NCI-H510A treated with DMSO at 0.1 percent for 48 hours (cell line): ENCODE measurements at regions not wholly inside any gene's neighbourhood (a gene's known extent, or its start where the extent isn't known, plus 50 kb on each side); places are given as distances from the start of the nearest gene placed in this dataset.
"Not testable (repeated sequence)": the region's sequence is repeated elsewhere in the genome, so short reads cannot be mapped to it uniquely, and the experiment has no call there.

Experiments
- DNase-seq: peaks from one replicate; lab custom pipeline; 2025; lab: John Stamatoyannopoulos, UW

- no peak for DNase-seq
These were observed 484.5 kb upstream of the ZNF804A start for GRCh38 chr2:184113696-184114403.

- DNase-seq = no peak
These were observed 483.9 kb upstream of the ZNF804A start for GRCh38 chr2:184114439-184114838.

DNA sequence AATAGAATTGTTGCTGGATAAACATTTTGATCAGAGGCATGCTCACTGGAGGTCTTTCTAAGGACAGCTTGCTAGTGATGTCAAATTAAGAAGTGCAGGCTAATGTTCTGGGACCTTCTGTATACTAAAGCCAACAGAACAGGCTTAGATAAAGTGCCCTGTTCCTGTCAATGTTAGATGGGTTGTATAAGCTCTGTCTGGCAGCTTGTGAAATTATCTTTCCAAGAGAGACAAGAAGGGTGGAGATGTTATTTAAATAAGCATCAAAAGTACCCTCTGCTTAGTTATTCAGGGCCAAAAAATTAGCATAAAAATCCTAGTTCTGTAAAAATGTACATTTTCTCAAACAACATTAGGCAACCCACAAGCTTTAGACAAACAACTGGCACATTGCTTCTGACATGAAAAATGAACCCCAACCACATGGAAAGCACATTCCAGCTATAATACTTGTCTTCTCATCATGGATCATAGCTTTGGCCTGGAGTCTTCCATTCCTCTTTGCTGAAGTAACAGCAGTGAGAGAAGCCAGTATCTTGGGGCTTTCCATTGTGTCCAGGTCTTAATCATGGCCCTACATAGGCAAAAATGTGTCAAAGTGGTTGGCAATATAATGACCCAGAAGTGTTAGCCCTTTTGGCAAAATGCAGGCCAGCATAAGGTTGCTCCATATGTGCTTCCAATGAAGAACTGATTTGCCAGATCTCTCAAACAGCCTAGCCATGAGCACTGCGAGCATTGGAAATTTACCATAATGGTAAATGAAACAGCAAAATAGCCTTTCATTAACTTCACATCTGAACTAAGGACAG lies 478.1 kb upstream of the ZNF804A start:
- no peak for DNase-seq

DNA sequence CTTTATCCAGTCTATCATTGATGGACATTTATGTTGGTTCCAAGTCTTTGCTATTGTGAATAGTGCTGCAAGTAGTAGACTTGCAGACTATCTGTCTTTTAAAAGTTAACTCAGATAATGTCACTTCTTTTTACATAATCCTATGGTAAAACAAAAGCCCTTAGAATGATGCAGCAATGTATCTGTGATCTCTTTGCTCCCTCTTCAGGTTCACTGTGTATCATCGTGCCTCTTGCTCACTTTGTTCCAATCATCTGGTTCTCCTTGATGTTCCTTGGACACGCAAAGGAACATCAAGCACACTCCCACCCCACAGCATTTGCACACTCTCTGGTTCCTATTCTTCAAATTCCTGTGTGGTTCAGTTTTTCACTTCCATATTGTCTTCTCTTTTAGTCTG lies 472.5 kb upstream of the ZNF804A start:
- no peak for DNase-seq

DNA sequence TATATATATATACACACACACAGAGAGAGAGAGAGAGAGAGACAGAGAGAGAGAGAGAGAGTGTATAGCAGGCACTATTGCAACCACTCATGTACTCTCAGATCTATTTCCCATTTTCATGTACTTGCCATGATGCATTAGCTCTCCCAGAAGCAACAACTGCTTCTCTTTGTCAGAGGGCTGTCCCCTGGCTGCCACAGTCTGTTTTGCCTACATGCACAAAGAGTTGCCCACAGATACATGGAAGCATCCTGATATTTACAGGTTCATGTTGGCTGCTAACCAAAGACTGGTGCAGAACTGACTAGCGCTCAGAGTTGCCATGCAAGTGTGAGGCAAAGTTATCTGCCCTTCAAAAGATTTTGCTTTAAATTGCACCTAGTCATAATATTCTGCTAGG lies 469.3 kb upstream of the ZNF804A start:
- no peak for DNase-seq

DNA sequence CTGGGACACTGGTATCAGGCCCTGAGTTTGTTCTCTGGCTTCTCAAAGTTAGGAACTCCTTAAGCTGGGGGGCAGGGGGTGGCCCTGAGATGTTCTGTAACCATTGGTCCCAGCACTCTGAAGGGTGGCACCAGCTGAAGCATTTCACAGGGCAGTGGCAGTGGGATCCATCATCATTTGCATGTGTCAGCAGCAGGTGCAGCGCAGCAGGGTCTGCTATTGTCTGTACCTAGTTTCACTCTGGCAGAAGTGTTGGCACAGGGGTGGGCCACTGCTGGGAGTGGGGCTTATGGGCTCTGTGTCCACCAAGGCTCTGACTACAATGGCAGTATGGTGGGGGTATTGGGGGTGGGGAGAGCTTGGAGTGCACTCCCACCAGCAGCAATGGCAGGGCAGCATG lies 460.4 kb upstream of the ZNF804A start:
- no peak for DNase-seq

DNA sequence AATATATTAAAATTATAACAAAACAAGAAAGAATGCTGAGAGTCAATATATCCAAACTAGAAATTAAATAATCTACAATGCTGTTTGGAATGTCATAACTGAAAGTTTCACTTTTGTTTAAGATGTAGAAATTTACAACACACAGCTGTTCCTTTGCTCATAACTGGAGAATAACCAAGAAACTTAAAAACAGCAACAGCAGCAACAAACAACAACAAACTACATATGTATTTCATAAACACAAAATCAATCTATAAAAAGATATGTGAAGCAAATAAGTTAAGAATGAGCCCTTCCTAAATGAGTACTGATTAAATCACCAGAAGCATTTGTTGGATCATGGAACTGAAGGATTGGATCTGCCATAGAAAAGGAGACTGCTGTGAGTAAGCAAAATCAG lies 456.5 kb upstream of the ZNF804A start:
- no peak for DNase-seq

DNA sequence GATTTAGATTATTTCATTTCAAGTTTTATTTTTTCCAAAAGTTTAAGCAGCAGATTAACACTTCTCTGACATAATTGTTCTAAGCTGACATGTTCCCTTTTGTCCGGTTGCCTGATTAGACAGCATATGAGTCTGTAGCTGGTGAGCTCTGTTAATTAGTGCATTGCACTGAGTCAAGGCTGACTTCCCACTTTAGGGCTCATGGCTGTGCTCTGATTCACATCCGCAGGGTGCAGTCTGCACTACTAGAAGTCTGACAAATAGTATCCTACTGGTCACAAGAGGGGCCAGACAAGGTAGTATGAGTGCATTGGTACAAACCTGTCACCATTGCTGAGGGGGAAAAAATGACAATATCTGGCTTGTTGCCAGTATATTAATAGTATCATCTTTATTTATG lies 443.9 kb upstream of the ZNF804A start:
- DNase-seq = no peak

GRCh38 chr2:184155791-184156190 lies 442.5 kb upstream of the ZNF804A start:
- DNase-seq = no peak

DNA sequence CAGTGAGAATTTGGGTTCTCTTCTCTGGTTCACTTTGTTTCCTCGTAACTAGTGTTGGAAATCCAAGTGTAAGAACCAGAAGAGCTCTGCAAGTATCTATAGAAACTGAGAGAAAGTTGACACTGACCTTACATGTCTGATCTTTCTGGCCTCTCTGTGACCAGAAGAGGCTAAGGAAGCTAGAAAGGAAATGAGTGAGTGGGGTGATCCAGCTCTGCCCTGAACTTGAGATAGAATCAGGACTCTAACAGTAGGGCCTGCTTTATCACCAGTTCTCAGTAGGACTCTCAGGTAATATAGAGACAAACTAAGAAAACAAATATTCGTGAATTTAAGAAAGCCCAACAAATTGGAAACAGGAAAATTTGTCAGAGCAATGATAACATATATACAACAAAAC lies 441.2 kb upstream of the ZNF804A start:
- DNase-seq = no peak

- no peak for DNase-seq
These were observed 435.9 kb upstream of the ZNF804A start for GRCh38 chr2:184162426-184162825.

DNA sequence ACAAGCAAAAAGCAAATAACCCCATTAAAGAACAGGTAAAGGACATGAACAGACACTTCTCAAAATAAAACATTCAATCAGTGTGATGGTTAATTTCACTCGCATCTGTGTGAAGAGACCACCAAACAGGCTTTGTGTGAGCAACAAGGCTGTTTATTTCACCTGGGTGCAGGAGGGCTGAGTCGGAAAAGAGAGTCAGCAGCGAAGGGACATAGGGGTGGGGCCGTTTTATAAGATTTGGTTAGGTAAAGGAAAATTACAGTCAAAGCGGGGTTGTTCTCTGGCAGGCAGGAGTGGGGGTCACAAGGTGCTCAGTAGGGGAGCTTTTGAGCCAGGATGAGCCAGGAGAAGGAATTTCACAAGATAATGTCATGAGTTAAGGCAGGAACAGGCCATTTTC lies 429.5 kb upstream of the ZNF804A start:
- DNase-seq = not testable (repeated sequence)

DNA sequence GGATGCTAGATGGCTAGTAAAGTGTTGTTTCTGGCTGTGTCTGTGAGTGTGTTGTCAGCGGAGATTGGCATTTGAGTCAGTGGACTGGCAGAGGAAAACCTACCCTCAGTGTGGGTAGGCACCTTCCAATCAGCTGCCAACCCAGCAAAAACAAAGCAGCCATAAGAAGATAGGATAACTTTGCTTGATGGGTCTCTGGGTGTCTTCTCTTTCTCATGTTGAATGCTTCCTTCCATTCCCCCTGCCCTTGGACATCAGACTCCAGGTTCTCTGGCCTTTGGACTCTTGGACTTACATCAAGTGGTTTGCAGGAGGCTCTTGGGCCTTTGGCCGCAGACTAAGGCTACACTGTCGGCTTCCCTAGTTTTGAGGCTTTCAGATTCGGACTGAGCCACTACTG lies 429.0 kb upstream of the ZNF804A start:
- no peak for DNase-seq

GRCh38 chr2:184174493-184175104 lies 423.7 kb upstream of the ZNF804A start:
- no peak for DNase-seq

DNA sequence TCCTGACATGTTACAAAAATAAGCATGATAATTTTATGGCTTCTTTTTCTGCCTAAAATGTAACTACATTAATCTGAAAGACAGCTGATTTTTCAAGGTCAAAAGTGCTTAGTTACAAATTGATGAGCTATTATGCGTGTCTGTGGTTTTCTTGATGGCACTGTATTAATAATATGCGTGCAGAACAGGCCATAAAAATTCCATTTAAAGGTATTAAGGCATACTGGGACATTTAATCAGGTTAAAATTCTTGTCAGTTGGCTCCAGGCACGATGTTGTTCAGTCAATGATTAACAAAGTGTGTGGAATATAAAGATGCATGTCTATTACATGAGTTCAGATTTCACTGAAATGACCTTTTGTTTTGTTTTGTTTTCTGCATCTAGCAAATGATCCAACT lies 420.1 kb upstream of the ZNF804A start:
- DNase-seq = no peak

DNA sequence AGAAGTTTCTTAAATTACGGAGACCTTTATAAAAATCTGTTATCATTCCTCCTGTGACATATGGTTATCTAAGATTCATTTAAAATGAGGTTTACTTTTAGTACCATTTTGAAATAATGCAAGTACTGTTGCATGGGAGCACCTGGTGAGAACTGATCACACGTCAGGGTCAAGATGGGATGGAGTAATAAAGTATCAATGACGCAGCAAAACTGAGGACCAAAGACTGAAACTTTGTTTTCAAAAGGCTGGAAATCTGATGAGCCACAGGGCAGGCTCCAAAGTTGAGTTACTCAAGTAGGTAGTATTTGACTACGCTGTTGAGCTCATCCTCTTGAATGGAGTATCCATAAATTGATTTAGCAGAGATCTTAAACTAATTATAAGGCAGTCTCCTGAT lies 411.9 kb upstream of the ZNF804A start:
- DNase-seq = no peak

DNA sequence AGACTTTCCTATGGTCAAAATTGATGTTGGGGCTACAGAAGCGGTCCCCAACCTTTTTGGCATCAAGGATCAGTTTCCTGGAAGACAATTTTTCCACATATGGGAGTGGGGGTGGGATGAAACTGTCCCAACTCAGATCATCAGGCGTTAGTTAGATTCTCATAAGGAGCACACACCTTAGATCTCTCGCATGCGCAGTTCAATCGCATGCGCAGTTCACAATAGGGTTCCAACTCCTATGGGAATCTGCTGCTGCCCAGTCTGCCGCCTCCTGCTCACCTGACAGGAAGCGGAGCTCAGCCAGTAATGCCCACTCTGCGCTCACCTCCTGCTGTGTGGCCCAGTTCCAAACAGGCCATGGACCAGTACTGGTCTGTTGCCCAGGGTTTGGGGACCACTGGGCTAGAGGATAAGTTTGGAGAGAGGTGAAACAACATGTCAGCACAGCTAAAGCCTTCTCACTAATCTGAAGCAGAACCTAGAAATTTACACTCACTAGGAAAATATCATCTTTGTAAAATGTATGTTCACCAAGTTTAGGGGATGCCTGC lies 410.8 kb upstream of the ZNF804A start:
- DNase-seq = no peak

- DNase-seq = no peak
These were observed 407.6 kb upstream of the ZNF804A start for GRCh38 chr2:184190725-184191124.

DNA sequence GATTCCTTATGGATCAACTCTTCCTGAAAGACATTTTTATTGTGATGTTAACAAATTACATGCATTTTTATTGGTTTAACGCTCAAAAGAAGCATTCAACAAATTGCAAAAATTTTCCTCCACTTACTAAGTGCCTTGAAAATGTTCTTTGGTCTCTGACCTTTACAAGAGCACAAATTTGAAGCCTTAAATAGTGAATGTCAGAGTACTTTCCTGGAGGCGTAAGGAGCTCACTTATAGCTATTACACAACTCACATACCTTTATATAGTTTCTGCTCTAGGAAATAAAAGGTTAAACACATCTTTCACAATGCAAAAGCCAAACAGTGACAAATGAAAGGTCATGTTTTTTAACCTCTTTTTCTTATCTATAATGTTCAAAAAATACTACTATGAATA lies 405.7 kb upstream of the ZNF804A start:
- no peak for DNase-seq

DNA sequence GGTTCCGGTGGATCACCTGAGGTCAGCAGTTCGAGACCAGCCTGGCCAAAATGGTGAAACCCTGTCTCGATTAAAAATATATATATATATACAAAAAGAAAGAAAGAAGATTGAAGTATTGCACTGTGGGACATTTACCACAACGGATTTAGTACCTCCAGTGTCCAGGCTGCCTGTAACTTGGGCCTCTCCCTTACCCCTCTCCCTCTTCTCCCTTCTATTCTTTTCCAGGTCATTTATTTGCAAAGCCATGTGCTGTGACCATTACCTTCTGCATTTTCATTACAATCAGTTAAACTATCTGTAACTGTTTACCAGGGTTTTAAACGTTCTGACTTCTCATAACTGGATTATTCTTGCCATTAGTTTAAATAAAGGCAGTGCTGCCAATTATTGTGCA lies 400.9 kb upstream of the ZNF804A start:
- no peak for DNase-seq

DNA sequence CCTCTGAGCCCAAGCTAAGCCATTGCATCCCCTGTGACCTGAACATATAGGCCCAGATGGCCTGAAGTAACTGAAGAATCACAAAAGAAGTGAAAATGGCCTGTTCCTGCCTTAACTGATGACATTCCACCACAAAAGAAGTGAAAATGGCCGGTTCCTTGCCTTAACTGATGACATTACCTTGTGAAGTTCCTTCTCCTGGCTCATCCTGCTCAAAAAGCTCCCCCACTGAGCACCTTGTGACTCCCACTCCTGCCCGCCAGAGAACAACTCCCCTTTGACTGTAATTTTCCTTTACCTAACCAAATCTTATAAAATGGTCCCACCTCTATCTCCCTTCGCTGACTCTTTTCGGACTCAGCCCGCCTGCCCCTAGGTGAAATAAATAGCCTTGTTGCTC lies 399.5 kb upstream of the ZNF804A start:
- DNase-seq = not testable (repeated sequence)

DNA sequence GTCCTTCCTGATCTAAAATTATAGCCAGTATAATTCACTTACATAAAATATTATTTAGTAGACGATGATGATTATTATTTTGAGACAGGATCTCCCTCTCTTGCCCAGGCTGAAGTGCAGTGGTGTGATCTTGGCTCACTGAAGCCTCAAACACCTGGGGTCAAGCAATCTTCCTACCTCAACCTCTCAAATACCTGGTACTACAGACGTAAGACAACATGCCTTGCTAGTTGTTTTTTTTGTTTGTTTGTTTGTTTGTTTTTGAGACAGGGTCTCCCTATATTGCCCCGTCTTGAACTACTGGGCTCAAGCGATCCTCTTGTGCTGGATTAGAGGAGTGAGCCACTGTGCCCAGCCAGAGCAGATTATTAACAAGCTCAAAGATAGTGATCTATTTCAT lies 399.1 kb upstream of the ZNF804A start:
- DNase-seq = no peak

GRCh38 chr2:184201246-184201645 lies 397.1 kb upstream of the ZNF804A start:
- no peak for DNase-seq
